ENCODE measurements at regions not wholly inside any gene's neighbourhood (a gene's known extent, or its start where the extent isn't known, plus 50 kb on each side); places are given as distances from the start of the nearest gene placed in this dataset.

- no peak for TF ChIP-seq POLR2A (IDR thresholded peaks at IDR 0.05)
- TF ChIP-seq CTCF (IDR thresholded peaks at IDR 0.05 in 8 of 11, conservative IDR thresholded peaks at IDR 0.05 in 3 of 11) = no peak
- TF ChIP-seq POLR2AphosphoS5 (IDR thresholded peaks at IDR 0.05) = no peak
These were observed 134.9 kb downstream of the FSCB start for GRCh38 chr14:44372231-44372630.

All from spleen (tissue), 7 donors.